ENCODE measurements at regions not wholly inside any gene's neighbourhood (a gene's known extent, or its start where the extent isn't known, plus 50 kb on each side); places are given as distances from the start of the nearest gene placed in this dataset.

- no peaks in the 10 kb centered on the region for H3K27me3 ChIP-seq
- no peaks in the 10 kb centered on the region for H3K9me3 ChIP-seq
- intact Hi-C loops (cut with DNase I), result no loop called here
- no peaks in the 10 kb centered on the region for H3K36me3 ChIP-seq
- no peak overlapping the region for H3K27ac ChIP-seq
- 22 to 39% methylated on average over 8 of the region's 8 CpGs for WGBS, 2 donors
- peak overlapping the region in 1 of 4 donors; percentile 11 for H3K4me3 ChIP-seq
- DNase-seq, result no peak
- H3K4me1 ChIP-seq, result no peaks in the 10 kb centered on the region
- TF ChIP-seq POLR2A (IDR thresholded peaks at IDR 0.05), result no peak
- TF ChIP-seq CTCF (IDR thresholded peaks at IDR 0.05), result peak in 1 of 6 experiments; percentile 24
Measured at GRCh38 chr5:92687821-92688722, 892.9 kb downstream of the NR2F1-AS1 start.

- DNase-seq, result no peak
- H3K4me3 ChIP-seq, result no peak overlapping the region
- intact Hi-C loops (cut with DNase I), result no loop called here
Measured at GRCh38 chr5:92678640-92679039, 902.4 kb downstream of the NR2F1-AS1 start.

GRCh38 chr5:92676215-92677165 lies 904.5 kb downstream of the NR2F1-AS1 start:
- no peak overlapping the region for H3K4me3 ChIP-seq
- intact Hi-C loops (cut with DNase I), result no loop called here
- no peaks in the 10 kb centered on the region for H3K9me3 ChIP-seq
- no peaks in the 10 kb centered on the region for H3K36me3 ChIP-seq
- H3K27ac ChIP-seq, result no peak overlapping the region
- 71 to 79% methylated on average over 8 of the region's 8 CpGs for WGBS, 2 donors
- H3K4me1 ChIP-seq, result no peaks in the 10 kb centered on the region
- no peak for DNase-seq
- no peaks in the 10 kb centered on the region for H3K27me3 ChIP-seq
- TF ChIP-seq POLR2A (IDR thresholded peaks at IDR 0.05) (no peak), CTCF (IDR thresholded peaks at IDR 0.05) (no peak)

More at GRCh38 chr5:92678640-92679039, 902.4 kb downstream of the NR2F1-AS1 start:
- H3K27ac ChIP-seq, result no peak overlapping the region
- 64 to 70% methylated on average over 2 of the region's 2 CpGs for WGBS, 2 donors
- TF ChIP-seq CTCF (IDR thresholded peaks at IDR 0.05) (no peak), POLR2A (IDR thresholded peaks at IDR 0.05) (no peak)
- H3K27me3 ChIP-seq, result no peaks in the 10 kb centered on the region
- no peaks in the 10 kb centered on the region for H3K9me3 ChIP-seq
- no peaks in the 10 kb centered on the region for H3K36me3 ChIP-seq
- H3K4me1 ChIP-seq, result no peaks in the 10 kb centered on the region

- H3K36me3 ChIP-seq, result no peaks in the 10 kb centered on the region
- DNase-seq, result no peak
- H3K4me3 ChIP-seq, result no peak overlapping the region
- no peaks in the 10 kb centered on the region for H3K4me1 ChIP-seq
- H3K9me3 ChIP-seq, result no peaks in the 10 kb centered on the region
- no peak for TF ChIP-seq CTCF (IDR thresholded peaks at IDR 0.05)
- no peak for TF ChIP-seq POLR2A (IDR thresholded peaks at IDR 0.05)
- intact Hi-C loops (cut with DNase I), result no loop called here
- WGBS, 2 donors, result 49 to 83% methylated on average over 2 of the region's 2 CpGs
- no peak overlapping the region for H3K27ac ChIP-seq
- no peaks in the 10 kb centered on the region for H3K27me3 ChIP-seq
Measured at GRCh38 chr5:92674321-92674720, 906.7 kb downstream of the NR2F1-AS1 start.

GRCh38 chr5:92665506-92665905 lies 915.5 kb downstream of the NR2F1-AS1 start:
- no peak overlapping the region for H3K4me3 ChIP-seq
- TF ChIP-seq CTCF (IDR thresholded peaks at IDR 0.05), result no peak
- no peak for TF ChIP-seq POLR2A (IDR thresholded peaks at IDR 0.05)
- WGBS, 2 donors, result 36 to 44% methylated on average over 1 of the region's 1 CpG
- H3K27me3 ChIP-seq, result no peaks in the 10 kb centered on the region
- H3K27ac ChIP-seq, result no peak overlapping the region
- intact Hi-C loops (cut with DNase I), result no loop called here
- DNase-seq, result no peak
- no peaks in the 10 kb centered on the region for H3K4me1 ChIP-seq
- no peaks in the 10 kb centered on the region for H3K9me3 ChIP-seq
- H3K36me3 ChIP-seq, result no peaks in the 10 kb centered on the region
